Activated T-cell treated with anti-CD3 and anti-CD28 coated beads, Interleukin-2, amount 50 U/mL, for 1 hour (primary cell): ENCODE measurements at regions not wholly inside any gene's neighbourhood (a gene's known extent, or its start where the extent isn't known, plus 50 kb on each side); places are given as distances from the start of the nearest gene placed in this dataset.

Source experiments
- DNase-seq: peaks from one replicate; pipeline ENCODE4 v3.0.0-alpha.2; 2020

DNA sequence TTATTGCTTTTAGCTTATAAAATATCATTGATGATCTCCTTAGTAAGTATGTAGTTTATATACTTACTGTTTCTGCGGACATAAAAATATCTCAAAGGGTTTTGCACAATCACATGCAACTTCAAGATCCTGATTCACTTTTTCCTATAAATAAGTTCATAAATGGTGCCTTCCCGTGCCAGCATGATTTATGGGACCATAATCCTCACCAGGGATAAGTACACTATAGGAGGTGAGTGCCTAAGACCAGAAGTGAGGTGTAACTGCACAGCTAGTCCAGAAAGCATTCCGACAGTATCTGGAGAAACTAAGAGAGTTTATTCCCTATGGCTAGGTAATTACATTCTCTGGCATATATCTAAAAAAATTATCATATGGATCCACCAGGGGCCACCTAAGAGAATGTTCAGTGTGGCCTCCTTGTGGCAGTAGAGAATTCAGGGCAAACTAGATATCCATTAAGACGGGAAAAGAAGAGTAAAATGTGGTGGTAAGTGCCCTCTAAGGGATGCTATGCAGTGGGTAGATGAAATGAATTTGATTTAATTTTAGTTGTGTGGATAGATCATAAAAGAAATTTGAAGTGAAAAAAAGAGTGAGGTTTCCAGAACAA, 402.5 kb upstream of the SLC24A2 start:
- no peak for DNase-seq

DNA sequence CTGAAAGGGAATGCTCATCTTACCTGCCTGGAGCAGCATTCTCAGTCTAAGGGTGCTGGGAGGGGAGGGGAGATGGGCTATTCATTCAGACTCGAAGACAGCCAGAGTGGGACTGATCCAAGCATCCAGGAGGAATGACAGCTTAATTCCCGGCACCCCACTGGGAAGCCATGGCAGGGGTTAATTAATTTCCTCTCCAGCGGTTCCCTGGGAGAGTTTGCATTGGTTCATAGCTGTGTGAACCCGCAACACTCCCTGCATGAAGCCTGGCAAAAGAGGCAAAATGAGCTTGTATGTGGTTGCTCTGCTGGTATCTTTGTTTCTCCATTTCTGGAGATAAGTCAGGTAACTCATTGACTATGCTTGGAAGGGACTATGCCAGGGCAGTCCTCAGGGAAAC, 401.0 kb upstream of the SLC24A2 start:
- DNase-seq: no peak

GRCh38 chr9:20188616-20189369, 400.0 kb upstream of the SLC24A2 start:
- no peak for DNase-seq

GRCh38 chr9:20187318-20187717, 398.5 kb upstream of the SLC24A2 start:
- no peak for DNase-seq

- no peak for DNase-seq
These were observed 398.0 kb upstream of the SLC24A2 start for GRCh38 chr9:20186823-20187222.

GRCh38 chr9:20186231-20186630, 397.4 kb upstream of the SLC24A2 start:
- DNase-seq: no peak

- no peak for DNase-seq
These were observed 395.7 kb upstream of the SLC24A2 start for GRCh38 chr9:20184541-20184940.

GRCh38 chr9:20178679-20179078, 389.8 kb upstream of the SLC24A2 start:
- no peak for DNase-seq

GRCh38 chr9:20178197-20178596, 389.4 kb upstream of the SLC24A2 start:
- DNase-seq: no peak

GRCh38 chr9:20170122-20170521, 381.3 kb upstream of the SLC24A2 start:
- no peak for DNase-seq

DNA sequence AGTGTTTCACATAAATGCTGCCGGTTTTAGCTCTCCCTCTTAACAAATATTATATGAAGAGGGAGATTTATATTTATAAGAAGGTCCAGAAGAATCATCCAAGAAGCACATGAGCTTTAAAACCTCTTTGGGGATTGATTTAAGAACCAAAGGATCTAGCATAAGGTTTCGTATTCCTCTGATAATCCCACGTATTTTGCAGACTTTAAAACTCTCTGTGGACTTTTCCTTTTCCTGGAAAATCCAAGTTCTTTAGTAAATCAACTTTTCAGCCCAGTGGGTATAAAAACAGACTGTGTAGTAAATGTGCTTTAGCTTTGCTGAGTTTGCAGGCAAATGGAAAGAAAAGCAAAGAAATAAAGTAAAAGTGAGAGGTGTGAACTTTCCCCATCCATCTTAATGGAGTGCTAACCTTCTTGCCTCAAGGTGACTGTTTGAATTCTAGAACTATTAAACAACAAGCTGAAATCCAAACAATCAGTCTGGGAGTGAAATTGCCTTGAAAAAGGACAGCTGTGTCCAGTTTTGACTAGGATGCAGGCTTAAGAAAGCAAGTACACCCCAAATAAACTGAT, 363.4 kb upstream of the SLC24A2 start:
- DNase-seq: no peak

DNA sequence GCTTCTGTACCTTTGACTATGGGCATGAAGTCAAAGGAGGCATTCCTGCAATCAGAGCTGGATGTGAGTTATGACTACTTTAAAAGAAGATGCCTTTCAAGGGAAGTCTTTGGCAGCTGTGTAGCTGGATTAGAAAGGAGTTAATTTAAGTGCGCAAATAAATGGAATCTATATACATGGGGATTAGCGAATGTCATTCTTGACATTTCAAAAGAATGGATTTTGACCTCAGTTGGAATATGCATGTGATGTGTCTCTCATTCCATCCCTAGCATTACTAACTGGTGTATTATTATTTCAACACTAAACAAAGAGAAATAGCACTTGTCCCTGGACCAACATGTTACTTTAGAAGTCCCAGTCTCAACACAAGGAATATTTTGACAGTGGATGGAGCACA, 359.6 kb upstream of the SLC24A2 start:
- DNase-seq: no peak

GRCh38 chr9:20144197-20144596, 355.4 kb upstream of the SLC24A2 start:
- no peak for DNase-seq

DNA sequence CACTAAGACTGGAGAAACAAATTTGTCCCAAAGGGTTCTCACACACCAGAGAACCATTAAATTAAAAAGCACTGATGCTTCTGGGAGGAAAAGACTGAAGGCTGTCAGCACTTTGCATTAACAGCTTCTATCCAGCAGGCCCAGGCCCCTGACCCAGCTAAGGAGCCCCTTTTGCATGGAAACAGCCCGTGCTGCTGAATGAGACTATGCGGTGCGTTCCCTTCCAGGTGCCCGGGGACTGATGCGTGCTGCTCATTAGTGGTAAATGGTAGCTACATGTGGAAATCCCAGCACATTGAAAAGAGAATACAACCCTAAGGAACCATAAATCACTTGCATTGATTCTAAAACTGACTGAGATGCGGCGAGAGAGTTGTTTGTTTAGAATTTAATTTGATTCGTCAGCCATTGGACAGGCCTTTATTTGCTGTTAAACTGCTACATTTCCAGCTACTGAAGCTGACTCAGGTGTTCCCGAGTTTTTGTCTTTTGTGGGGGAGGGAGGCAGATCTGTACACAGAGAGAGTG, 351.0 kb upstream of the SLC24A2 start:
- no peak for DNase-seq

GRCh38 chr9:20138841-20139240, 350.0 kb upstream of the SLC24A2 start:
- DNase-seq: no peak

DNA sequence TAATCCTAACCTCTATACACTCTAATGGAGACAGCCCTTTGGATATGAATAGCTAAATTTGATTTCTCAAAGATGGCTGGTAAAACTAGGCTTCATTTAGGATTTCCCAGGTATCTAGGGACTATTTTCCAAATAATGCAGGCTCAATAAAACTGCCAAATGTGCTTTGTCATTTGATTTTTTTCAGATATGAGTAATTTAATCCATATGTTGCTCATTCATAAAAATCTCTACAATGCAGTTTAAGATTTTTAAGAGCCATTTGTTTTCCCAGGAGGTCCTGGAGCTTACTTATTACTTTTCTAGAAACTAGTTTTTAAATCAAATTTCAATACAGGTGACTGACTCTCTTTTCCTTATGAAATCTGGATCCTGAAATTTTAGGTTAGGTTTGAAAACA, 349.3 kb upstream of the SLC24A2 start:
- no peak for DNase-seq

- DNase-seq: no peak
These were observed 348.6 kb upstream of the SLC24A2 start for GRCh38 chr9:20137425-20137824.

DNA sequence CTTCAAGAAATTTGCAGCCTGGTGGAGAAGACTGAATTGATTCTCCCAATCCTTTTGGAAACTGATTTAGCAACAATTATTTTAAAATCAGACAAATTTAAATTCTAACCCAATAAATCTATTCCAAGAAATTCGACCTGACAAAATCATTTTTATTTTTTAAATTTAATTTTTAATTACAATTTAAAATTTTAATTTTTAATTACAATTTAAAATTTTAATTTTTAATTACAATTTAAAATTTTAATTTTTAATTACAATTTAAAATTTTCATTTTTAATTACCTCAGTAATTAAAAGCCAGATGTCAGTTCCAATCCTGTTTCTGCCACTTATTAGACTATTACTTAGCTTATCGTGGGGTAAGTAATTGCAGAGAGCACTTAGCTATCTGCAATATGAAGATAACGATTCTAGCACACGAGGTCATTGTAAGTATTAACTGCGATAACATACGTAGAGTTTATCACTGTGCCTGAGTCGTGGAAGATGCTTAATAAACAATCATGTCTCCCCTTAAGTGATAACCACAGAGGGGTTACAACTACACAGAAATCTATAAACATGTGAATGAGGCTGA, 346.4 kb upstream of the SLC24A2 start:
- DNase-seq: no peak

DNA sequence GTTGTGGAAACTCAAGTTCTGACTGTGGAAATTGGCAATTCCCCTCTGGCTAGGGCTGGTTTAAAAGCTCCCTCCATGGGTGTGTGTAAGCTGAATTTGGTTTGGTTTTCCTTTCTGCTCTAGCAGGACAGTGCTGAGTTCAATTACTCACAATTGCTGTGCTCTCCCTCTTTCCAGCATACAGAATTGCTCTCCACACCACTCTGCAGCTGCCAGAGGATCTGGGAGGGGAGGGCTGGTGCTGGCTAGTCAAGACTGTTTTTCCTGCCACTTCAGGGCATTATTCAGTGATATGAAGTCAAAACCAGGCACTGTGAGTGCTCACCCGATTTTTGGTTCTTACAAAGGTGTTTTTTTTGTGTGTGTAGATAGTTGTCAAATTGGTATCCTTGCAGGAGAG, 336.9 kb upstream of the SLC24A2 start:
- no peak for DNase-seq

DNA sequence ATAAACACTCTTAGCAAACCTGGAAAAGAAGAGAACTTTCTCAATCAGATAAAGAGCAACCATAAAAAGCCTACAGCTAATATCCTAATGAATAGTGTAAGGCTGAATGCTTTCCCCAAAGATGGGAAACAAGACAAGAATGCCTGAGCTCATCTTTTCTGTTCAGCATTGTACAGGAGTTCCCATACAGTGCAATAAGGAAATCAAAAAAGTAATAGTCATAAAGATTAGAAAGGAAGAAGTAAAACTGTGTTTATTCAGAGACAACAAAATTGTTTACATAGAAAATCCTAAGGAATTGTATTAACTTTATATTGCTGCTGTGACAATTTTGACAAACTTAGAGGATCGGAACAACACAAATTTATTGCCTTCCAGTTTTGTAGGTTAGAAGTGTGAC, 330.7 kb upstream of the SLC24A2 start:
- DNase-seq: no peak

- DNase-seq: no peak
These were observed 329.1 kb upstream of the SLC24A2 start for GRCh38 chr9:20117986-20118385.

DNA sequence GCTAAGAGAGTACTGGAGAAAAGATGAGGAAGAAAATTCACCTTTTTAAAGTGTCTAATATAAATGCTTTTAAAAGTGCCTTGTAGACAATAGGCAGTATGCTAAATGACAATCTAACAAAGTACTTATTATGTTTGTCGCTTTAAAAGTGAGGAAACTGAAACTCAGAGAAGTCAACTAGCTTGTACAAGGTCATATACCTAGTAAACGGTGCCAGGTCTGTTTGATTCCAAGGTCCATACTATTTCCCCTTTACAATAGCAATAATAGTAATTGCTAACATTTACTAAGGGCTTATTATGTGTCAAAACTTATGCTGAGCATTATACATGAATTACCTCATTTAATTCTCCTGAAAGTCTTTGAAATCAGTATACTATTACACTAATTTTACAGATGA, 328.6 kb upstream of the SLC24A2 start:
- DNase-seq: no peak

- no peak for DNase-seq
These were observed 326.1 kb upstream of the SLC24A2 start for GRCh38 chr9:20114974-20115373.

- DNase-seq: no peak
These were observed 323.5 kb upstream of the SLC24A2 start for GRCh38 chr9:20112205-20112783.
